ENCODE measurements at regions not wholly inside any gene's neighbourhood (a gene's known extent, or its start where the extent isn't known, plus 50 kb on each side); places are given as distances from the start of the nearest gene placed in this dataset.

GRCh38 chr18:22667156-22667555 is 249.4 kb upstream of the CTAGE1 start:
- no peak for DNase-seq (ENCODE audit: extremely low read depth in 1 of 2, low read depth in 1 of 2)

GRCh38 chr18:22667616-22668422 is 250.1 kb upstream of the CTAGE1 start:
- DNase-seq (ENCODE audit: extremely low read depth in 1 of 2, low read depth in 1 of 2): no peak

GRCh38 chr18:22668496-22668895 is 250.8 kb upstream of the CTAGE1 start:
- no peak for DNase-seq (ENCODE audit: extremely low read depth in 1 of 2, low read depth in 1 of 2)

GRCh38 chr18:22670914-22671313 is 253.2 kb upstream of the CTAGE1 start:
- no peak for DNase-seq (ENCODE audit: extremely low read depth in 1 of 2, low read depth in 1 of 2)

- DNase-seq (ENCODE audit: extremely low read depth in 1 of 2, low read depth in 1 of 2): no peak
Observed at GRCh38 chr18:22673182-22673862, 255.6 kb upstream of the CTAGE1 start.

GRCh38 chr18:22674272-22674671 is 256.6 kb upstream of the CTAGE1 start:
- no peak for DNase-seq (ENCODE audit: extremely low read depth in 1 of 2, low read depth in 1 of 2)

GRCh38 chr18:22675006-22675405 is 257.3 kb upstream of the CTAGE1 start:
- DNase-seq (ENCODE audit: extremely low read depth in 1 of 2, low read depth in 1 of 2): no peak

GRCh38 chr18:22676423-22676822 is 256.7 kb upstream of the RBBP8 start:
- no peak for DNase-seq (ENCODE audit: extremely low read depth in 1 of 2, low read depth in 1 of 2)

- DNase-seq (ENCODE audit: extremely low read depth in 1 of 2, low read depth in 1 of 2): no peak
Observed at GRCh38 chr18:22678486-22678885, 254.6 kb upstream of the RBBP8 start.

GRCh38 chr18:22680944-22681343 is 252.2 kb upstream of the RBBP8 start:
- DNase-seq (ENCODE audit: extremely low read depth in 1 of 2, low read depth in 1 of 2): no peak

- DNase-seq (ENCODE audit: extremely low read depth in 1 of 2, low read depth in 1 of 2): no peak
Observed at GRCh38 chr18:22681908-22682307, 251.2 kb upstream of the RBBP8 start.

- DNase-seq (ENCODE audit: extremely low read depth in 1 of 2, low read depth in 1 of 2): no peak
Observed at GRCh38 chr18:22682720-22683119, 250.4 kb upstream of the RBBP8 start.

GRCh38 chr18:22683196-22683676 is 249.9 kb upstream of the RBBP8 start:
- no peak for DNase-seq (ENCODE audit: extremely low read depth in 1 of 2, low read depth in 1 of 2)

GRCh38 chr18:22683786-22684185 is 249.3 kb upstream of the RBBP8 start:
- no peak for DNase-seq (ENCODE audit: extremely low read depth in 1 of 2, low read depth in 1 of 2)

GRCh38 chr18:22684268-22684667 is 248.9 kb upstream of the RBBP8 start:
- DNase-seq (ENCODE audit: extremely low read depth in 1 of 2, low read depth in 1 of 2): no peak

- DNase-seq (ENCODE audit: extremely low read depth in 1 of 2, low read depth in 1 of 2): no peak
Observed at GRCh38 chr18:22685788-22686187, 247.3 kb upstream of the RBBP8 start.

- no peak for DNase-seq (ENCODE audit: extremely low read depth in 1 of 2, low read depth in 1 of 2)
Observed at GRCh38 chr18:22687892-22688680, 245.0 kb upstream of the RBBP8 start.

GRCh38 chr18:22688877-22689496 is 244.1 kb upstream of the RBBP8 start:
- no peak for DNase-seq (ENCODE audit: extremely low read depth in 1 of 2, low read depth in 1 of 2)

GRCh38 chr18:22689712-22690111 is 243.4 kb upstream of the RBBP8 start:
- no peak for DNase-seq (ENCODE audit: extremely low read depth in 1 of 2, low read depth in 1 of 2)

- no peak for DNase-seq (ENCODE audit: extremely low read depth in 1 of 2, low read depth in 1 of 2)
Observed at GRCh38 chr18:22690556-22690955, 242.6 kb upstream of the RBBP8 start.

Measured in stimulated activated CD8-positive, alpha-beta memory T cell treated with anti-CD3 and anti-CD28 coated beads, Interleukin-7, amount 100 ng/mL, for 48 hours (primary cell).